GM23248 (cell line): ENCODE measurements at regions not wholly inside any gene's neighbourhood (a gene's known extent, or its start where the extent isn't known, plus 50 kb on each side); places are given as distances from the start of the nearest gene placed in this dataset.

Source experiments
- EZH2 ChIP-seq: fragments of 200-600 bp; sonication (generic); IDR thresholded peaks from 2 replicates; pipeline ENCODE4 v1.6.1; 2018; ENCODE audit warnings: antibody characterized with exemption, mild to moderate bottlenecking; ENCODE audit not compliant: insufficient read depth, poor library complexity, severe bottlenecking
- EZH2phosphoT487 ChIP-seq: fragments of 200-600 bp; sonication (generic); IDR thresholded peaks from 2 replicates; pipeline ENCODE4 v1.6.1; 2018; ENCODE audit warnings: antibody characterized with exemption, moderate library complexity, mild to moderate bottlenecking, low read depth; ENCODE audit not compliant: insufficient read depth

- TF ChIP-seq EZH2 (no peak), EZH2phosphoT487 (no peak)
These were observed 129.0 kb downstream of the SOCS6 start for GRCh38 chr18:70417847-70418246.
